ENCODE measurements at regions not wholly inside any gene's neighbourhood (a gene's known extent, or its start where the extent isn't known, plus 50 kb on each side); places are given as distances from the start of the nearest gene placed in this dataset.
A peak's percentile ranks its signal among the peaks of the same experiment; 100 is the strongest.

- no peak for DNase-seq
These were observed 374.8 kb upstream of the CDH4 start for GRCh38 chr20:60877071-60877857.

- DNase-seq, result no peak
These were observed 369.2 kb upstream of the CDH4 start for GRCh38 chr20:60882836-60883235.

GRCh38 chr20:60883496-60883895 is 368.6 kb upstream of the CDH4 start:
- DNase-seq, result no peak

GRCh38 chr20:60884277-60884676 is 367.8 kb upstream of the CDH4 start:
- DNase-seq, result no peak

GRCh38 chr20:60888771-60889170 is 363.3 kb upstream of the CDH4 start:
- DNase-seq, result no peak

GRCh38 chr20:60892095-60892813 is 359.8 kb upstream of the CDH4 start:
- no peak for DNase-seq

- DNase-seq, result no peak
These were observed 358.0 kb upstream of the CDH4 start for GRCh38 chr20:60894091-60894490.

- DNase-seq, result no peak
These were observed 356.5 kb upstream of the CDH4 start for GRCh38 chr20:60895363-60896079.

GRCh38 chr20:60897976-60898375 is 354.1 kb upstream of the CDH4 start:
- DNase-seq, result no peak

- DNase-seq, result no peak
These were observed 352.7 kb upstream of the CDH4 start for GRCh38 chr20:60899320-60899719.

GRCh38 chr20:60900618-60901017 is 351.4 kb upstream of the CDH4 start:
- DNase-seq, result no peak

GRCh38 chr20:60901831-60902230 is 350.2 kb upstream of the CDH4 start:
- DNase-seq, result no peak

GRCh38 chr20:60903325-60903971 is 348.6 kb upstream of the CDH4 start:
- DNase-seq, result no peak

- no peak for DNase-seq
These were observed 347.3 kb upstream of the CDH4 start for GRCh38 chr20:60904730-60905129.

- DNase-seq, result no peak
These were observed 346.1 kb upstream of the CDH4 start for GRCh38 chr20:60905919-60906318.

- DNase-seq, result no peak
These were observed 345.5 kb upstream of the CDH4 start for GRCh38 chr20:60906555-60906954.

- no peak for DNase-seq
These were observed 338.8 kb upstream of the CDH4 start for GRCh38 chr20:60913298-60913697.

GRCh38 chr20:60921022-60921622 is 330.9 kb upstream of the CDH4 start:
- peak in 1 of 5 donors; percentile 19 for DNase-seq

GRCh38 chr20:60926831-60927230 is 325.2 kb upstream of the CDH4 start:
- no peak for DNase-seq

GRCh38 chr20:60928341-60928740 is 323.7 kb upstream of the CDH4 start:
- DNase-seq, result no peak

GRCh38 chr20:60930023-60930790 is 321.9 kb upstream of the CDH4 start:
- no peak for DNase-seq

GRCh38 chr20:60931696-60932095 is 320.4 kb upstream of the CDH4 start:
- DNase-seq, result no peak
